Stimulated activated effector memory CD8-positive, alpha-beta T cell treated with anti-CD3 and anti-CD28 coated beads, Interleukin-12 subunit alpha, Interleukin-12 subunit beta, amount 100 ng/mL, for 72 hours (primary cell): ENCODE measurements at regions not wholly inside any gene's neighbourhood (a gene's known extent, or its start where the extent isn't known, plus 50 kb on each side); places are given as distances from the start of the nearest gene placed in this dataset.
"Not testable (repeated sequence)": the region's sequence is repeated elsewhere in the genome, so short reads cannot be mapped to it uniquely, and the experiment has no call there.

ENCODE experiments used
- ATAC-seq: fragments of 150-1000 bp; cut with Tn5 transposase; 2 replicates; pipeline ENCODE4 v1.10.0; 2021
- DNase-seq, 2 donors: peaks; one replicate each; pipeline ENCODE4 v3.0.0; 2021 to 2022; ENCODE audit warnings: low spot score in 2 of 2
- H3K27ac Mint-ChIP-seq: one replicate; pipeline ENCODE4 v1.8.0; 2022; ENCODE audit warnings: mild to moderate bottlenecking, mixed read lengths
- H3K36me3 Mint-ChIP-seq: one replicate; pipeline ENCODE4 v1.8.0; 2022; ENCODE audit warnings: mild to moderate bottlenecking, mixed read lengths
- H3K4me1 Mint-ChIP-seq: one replicate; pipeline ENCODE4 v1.8.0; 2022; ENCODE audit warnings: mixed read lengths
- H3K4me3 Mint-ChIP-seq: one replicate; pipeline ENCODE4 v1.8.0; 2022; ENCODE audit warnings: mild to moderate bottlenecking, mixed read lengths
- H3K9me3 Mint-ChIP-seq: one replicate; pipeline ENCODE4 v1.8.0; 2022; ENCODE audit warnings: mixed read lengths

DNA sequence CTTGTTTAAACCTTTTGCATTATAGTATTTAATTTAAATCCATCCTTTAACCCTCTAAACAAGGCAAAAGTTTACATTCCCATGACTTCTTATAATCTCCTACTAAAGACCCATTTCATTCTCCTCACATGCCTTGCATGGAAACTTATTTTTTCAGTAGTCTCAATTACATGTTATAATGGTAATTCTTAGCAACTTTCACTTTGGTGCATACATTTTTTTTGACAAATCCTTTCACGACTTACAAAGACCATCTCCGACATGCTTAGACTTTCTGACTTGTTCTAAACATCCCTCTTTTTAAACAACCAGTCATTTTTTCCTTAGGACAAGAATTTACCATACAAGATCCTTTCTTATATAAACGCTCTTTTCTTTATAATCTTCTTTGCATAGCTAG is 615.4 kb upstream of the GBE1 start:
- peaks cover 18% of the 10 kb centered on the region for H3K9me3 Mint-ChIP-seq
- H3K36me3 Mint-ChIP-seq: no peaks in the 10 kb centered on the region
- H3K27ac Mint-ChIP-seq: no peak overlapping the region
- DNase-seq (no peak), ATAC-seq (no peak)
- H3K4me3 Mint-ChIP-seq: no peak overlapping the region
- no peaks in the 10 kb centered on the region for H3K4me1 Mint-ChIP-seq

DNA sequence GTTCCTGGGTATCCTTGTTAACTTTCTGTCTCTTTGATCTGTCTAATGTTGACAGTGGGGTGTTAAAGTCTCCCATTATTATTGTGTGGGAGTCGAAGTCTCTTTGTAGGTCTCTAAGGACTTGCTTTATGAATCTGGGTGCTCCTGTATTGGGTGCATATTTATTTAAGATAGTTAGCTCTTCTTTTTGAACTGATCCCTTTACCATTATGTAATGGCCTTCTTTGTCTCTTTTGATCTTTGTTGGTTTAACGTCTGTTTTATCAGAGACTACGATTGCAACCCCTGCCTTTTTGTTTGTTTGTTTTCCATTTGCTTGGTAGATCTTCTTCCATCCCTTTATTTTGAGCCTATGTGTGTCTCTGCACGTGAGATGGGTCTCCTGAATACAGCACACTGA is 612.4 kb upstream of the GBE1 start:
- H3K4me3 Mint-ChIP-seq, ATAC-seq, H3K27ac Mint-ChIP-seq, H3K4me1 Mint-ChIP-seq, DNase-seq, H3K36me3 Mint-ChIP-seq: not testable (repeated sequence)
- H3K9me3 Mint-ChIP-seq: peaks cover 18% of the 10 kb centered on the region

DNA sequence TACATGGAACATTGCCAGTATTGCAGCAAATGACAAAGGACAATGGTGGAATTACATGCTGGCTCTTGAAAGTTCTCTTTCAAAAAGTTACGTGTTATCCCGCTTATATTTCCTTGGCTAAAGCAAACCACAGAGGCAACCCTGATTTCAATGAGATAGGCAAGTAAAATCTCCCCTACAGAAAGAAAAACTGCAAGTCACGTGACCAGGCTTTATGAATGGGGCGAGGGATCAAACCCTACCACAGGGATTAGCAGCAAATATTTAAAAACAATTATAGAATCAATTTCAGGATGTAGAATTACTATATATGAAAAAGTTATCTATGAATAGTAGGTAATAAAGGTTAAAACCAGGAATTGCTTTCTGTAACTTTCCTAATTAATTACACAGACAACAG is 603.4 kb upstream of the GBE1 start:
- no peak overlapping the region for H3K27ac Mint-ChIP-seq
- DNase-seq: no peak
- no peak overlapping the region for H3K4me3 Mint-ChIP-seq
- H3K36me3 Mint-ChIP-seq: no peaks in the 10 kb centered on the region
- H3K4me1 Mint-ChIP-seq: no peaks in the 10 kb centered on the region
- peaks cover 11% of the 10 kb centered on the region for H3K9me3 Mint-ChIP-seq
- no peak for ATAC-seq

DNA sequence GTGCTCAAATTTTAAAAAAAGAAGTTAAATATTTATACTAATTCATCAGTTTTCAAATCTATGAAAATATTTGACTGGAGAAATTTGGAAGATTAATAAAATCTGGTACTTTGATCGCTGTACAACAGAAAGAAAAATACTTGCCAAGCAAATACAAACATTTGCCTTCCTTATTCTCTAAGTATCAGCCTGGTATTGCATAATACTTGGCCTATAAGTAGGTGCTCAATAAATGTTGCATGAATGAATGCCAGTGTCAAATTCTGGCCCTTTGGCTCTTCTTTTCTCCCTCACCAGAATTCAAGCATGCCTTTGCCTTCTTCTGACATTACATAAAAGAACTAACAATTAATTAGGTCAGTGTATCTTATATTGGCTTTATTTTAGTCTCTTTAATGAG is 601.7 kb upstream of the GBE1 start:
- Mint-ChIP-seq H3K36me3 (no peaks in the 10 kb centered on the region), H3K27ac (no peak overlapping the region), H3K4me1 (no peaks in the 10 kb centered on the region), H3K4me3 (no peak overlapping the region), H3K9me3 (peaks cover 14% of the 10 kb centered on the region)
- no peak for DNase-seq
- no peak for ATAC-seq

DNA sequence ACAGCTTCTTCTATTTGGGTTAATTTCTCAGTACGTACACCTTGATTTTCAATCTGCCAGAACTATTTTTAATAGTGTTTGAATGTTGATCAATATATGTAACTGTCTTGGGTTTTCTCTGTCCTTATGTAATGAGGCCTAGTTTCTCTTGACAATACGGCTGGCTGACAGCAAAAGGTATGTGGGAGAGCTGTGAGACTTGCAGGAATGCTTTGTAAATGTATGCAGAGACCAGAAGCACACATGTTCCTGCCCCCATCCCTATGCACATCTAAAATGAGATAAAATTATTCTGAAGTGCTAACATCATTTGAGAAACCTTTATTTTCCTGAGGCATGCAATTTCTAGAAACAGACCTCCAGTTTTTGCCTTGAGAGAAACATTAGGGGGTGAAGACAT is 593.8 kb upstream of the GBE1 start:
- no peak for DNase-seq
- no peak for ATAC-seq
- H3K36me3 Mint-ChIP-seq: no peaks in the 10 kb centered on the region
- H3K9me3 Mint-ChIP-seq: peaks cover 24% of the 10 kb centered on the region
- H3K4me3 Mint-ChIP-seq: no peak overlapping the region
- no peak overlapping the region for H3K27ac Mint-ChIP-seq
- H3K4me1 Mint-ChIP-seq: no peaks in the 10 kb centered on the region

DNA sequence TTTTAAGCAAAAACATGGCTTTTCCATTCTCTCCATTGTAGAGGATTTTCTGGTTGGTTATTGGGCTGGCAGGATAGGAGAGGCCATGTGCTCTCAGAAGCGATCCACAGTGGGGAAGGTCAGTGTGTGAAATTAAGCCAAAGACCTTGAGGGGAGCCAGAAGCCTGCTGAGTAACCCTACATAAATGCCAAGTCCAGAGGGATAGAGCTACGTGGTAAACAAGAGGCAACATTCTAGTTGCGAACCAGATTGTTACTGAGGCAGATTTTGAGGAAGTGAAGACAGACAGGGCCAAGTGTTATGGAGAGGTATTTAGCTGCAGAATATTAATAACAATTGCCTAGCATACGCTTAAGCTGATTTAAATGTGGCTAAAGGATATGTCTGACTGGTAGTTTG is 592.8 kb upstream of the GBE1 start:
- H3K4me1 Mint-ChIP-seq: no peaks in the 10 kb centered on the region
- H3K9me3 Mint-ChIP-seq: peaks cover 24% of the 10 kb centered on the region
- no peak for DNase-seq
- no peak overlapping the region for H3K27ac Mint-ChIP-seq
- H3K36me3 Mint-ChIP-seq: no peaks in the 10 kb centered on the region
- no peak for ATAC-seq
- no peak overlapping the region for H3K4me3 Mint-ChIP-seq

DNA sequence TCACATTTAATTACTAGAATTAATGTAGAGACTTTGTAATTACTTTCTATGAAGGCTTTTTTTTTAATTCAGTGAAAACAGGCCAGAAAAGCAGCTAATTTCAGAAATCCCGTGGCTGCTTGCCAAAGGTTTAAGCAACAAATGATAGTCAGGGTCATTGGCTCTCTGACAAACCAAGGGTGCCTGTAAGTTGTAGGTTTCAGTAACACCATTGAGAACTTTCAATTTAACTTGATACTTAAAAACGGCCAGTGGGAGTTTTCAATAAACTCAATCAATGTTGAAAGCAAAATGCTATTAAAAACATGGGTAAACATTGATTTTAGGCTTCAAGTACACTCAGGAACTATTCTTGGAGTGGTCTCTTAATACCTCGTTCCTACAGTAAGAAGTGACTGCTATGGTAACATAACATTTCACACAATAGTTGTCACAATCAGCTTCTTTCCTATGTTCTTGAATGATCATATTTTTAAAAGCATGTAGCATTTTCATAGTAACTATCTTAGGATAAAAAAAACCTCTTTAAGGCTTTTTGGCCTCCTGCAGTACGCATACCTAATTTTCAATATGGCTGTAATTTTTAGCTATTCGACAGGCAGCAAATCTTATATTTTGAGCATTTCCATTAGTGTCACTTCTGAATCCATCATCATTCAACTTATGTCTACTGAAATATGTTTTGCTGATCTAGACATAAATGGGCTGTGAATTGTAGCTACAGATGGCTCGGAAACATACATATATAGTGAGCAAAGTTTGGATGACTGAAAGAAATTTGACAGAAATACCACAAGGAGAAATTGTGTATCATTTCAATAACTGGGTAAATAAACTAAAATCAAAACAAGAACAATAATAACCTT is 592.1 kb upstream of the GBE1 start:
- no peak for DNase-seq
- no peak for ATAC-seq
- Mint-ChIP-seq H3K36me3 (no peaks in the 10 kb centered on the region), H3K27ac (no peak overlapping the region), H3K4me3 (no peak overlapping the region), H3K4me1 (no peaks in the 10 kb centered on the region), H3K9me3 (peaks cover 24% of the 10 kb centered on the region)

DNA sequence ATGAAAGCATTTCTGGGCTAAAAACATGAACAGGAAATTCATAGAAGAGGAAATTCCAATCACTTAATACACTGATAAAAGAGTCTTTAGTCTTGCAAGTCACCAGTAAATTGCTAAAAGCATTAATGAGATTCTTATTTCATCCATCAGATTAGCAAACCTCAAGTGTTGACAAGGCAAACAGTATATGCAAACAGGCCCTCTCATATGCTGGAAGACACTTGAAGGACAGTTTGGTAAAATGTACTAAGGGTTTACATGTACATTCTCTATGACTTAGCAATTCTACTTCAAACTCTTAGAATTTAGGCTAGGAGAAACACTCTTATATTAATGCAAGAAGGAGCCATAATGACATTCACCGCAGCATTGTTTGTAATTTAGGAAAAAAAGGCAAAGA is 586.1 kb upstream of the GBE1 start:
- no peak for DNase-seq
- ATAC-seq: no peak
- Mint-ChIP-seq H3K36me3 (no peaks in the 10 kb centered on the region), H3K4me1 (no peaks in the 10 kb centered on the region), H3K9me3 (peaks cover 21% of the 10 kb centered on the region), H3K4me3 (no peak overlapping the region), H3K27ac (no peak overlapping the region)

DNA sequence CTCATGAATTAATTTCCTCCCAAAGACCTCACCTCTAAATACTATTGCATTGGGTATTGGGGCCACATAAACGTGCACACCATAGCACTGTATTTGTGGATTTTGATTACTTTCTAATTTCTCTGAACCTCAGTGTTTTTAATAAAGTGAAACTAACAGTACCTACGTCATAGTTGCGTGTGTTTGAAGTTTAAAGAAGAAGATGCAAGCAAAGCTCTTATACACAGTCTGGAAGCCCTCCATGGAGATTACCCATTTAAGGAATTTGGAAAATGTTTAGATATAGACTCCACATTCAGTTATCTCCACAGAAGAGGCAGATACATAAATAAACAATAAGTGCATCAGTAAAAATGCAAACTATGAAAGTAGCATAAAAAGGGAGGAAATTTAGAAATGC is 581.1 kb upstream of the GBE1 start:
- no peak overlapping the region for H3K4me3 Mint-ChIP-seq
- no peak for DNase-seq
- no peak for ATAC-seq
- no peaks in the 10 kb centered on the region for H3K36me3 Mint-ChIP-seq
- H3K9me3 Mint-ChIP-seq: peaks cover 10% of the 10 kb centered on the region
- H3K4me1 Mint-ChIP-seq: no peaks in the 10 kb centered on the region
- H3K27ac Mint-ChIP-seq: no peak overlapping the region

DNA sequence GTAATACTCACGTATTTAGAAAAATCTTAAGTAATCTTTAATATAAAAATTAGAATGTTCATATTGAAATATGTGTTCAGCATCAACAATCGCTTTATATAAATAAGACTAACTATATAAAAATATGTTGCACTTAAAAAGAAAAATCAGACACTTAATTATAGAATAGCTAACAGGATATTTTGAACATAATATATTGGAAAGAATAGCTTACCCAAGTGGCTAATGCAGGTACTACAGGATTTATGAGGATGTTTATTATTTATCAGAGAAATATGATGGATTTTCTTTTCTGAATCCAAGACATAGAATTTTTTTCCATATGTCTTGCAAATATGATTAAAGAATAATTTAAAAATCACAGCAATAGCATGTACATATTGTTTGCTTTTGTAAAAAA is 567.9 kb upstream of the GBE1 start:
- DNase-seq (no peak), ATAC-seq (no peak)
- Mint-ChIP-seq H3K4me3 (no peak overlapping the region), H3K4me1 (no peaks in the 10 kb centered on the region), H3K36me3 (no peaks in the 10 kb centered on the region), H3K9me3 (peaks cover 10% of the 10 kb centered on the region), H3K27ac (no peak overlapping the region)

DNA sequence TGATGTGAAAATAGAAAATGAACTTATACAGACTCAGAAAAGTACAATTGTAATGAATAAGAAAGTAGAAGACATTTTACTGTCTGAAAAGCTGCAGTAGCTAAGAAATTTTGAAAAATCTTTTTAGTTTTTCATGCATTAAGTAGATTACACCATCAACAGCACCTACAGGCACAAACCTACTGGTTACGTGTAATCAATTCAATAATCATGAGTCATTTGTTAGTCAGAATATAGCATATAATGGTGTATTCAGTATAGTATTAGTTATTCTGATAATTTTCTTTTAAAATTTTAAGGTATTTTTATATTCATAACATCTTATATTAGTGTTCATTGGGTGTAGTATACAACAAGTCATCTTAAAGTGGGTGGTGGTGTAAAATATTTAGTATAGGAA is 550.5 kb upstream of the GBE1 start:
- Mint-ChIP-seq H3K27ac (no peak overlapping the region), H3K4me3 (no peak overlapping the region), H3K9me3 (peaks cover 4% of the 10 kb centered on the region), H3K36me3 (no peaks in the 10 kb centered on the region), H3K4me1 (no peaks in the 10 kb centered on the region)
- no peak for ATAC-seq
- DNase-seq: no peak

DNA sequence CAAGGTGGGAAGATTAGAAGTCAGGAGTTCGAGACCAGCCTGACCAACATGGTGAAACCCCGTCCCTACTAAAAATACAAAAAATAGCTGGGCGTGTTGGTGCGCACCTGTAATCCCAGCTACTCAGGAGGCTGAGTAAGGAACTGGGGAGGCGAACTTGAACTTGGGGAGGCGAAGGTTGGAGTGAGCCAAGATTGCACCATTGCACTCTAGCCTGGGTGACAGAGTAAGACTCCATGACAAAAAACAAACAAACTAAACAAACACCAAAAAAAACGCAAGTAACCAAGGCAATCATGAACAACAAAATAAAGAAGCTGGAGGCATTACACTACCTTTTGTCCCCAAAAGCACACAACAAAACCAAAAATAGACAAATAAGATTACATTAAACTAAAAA is 547.3 kb upstream of the GBE1 start:
- Mint-ChIP-seq H3K4me3 (no peak overlapping the region), H3K9me3 (peaks cover 4% of the 10 kb centered on the region), H3K27ac (no peak overlapping the region), H3K36me3 (no peaks in the 10 kb centered on the region), H3K4me1 (no peaks in the 10 kb centered on the region)
- ATAC-seq (no peak), DNase-seq (no peak)

DNA sequence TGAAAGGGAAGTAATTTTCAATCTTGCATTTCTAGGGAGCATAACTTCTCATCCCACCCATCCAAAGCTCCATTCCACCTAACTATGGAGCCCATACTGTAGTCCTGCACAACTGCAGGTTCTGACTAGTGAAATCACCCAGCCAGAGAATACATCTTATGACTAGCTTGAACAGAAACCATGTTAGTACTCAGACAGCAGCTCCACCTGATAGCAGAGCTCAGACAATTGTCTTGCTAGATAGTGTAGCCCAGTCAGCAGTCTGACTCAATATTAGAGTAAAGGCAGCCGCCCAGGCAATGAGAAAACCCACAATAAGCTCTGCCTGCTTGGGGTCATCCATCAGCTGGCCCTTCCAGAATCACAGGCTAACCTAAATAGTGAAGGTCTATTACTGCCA is 544.7 kb upstream of the GBE1 start:
- ATAC-seq: no peak
- no peak overlapping the region for H3K27ac Mint-ChIP-seq
- H3K4me3 Mint-ChIP-seq: no peak overlapping the region
- DNase-seq: no peak
- peaks cover 7% of the 10 kb centered on the region for H3K9me3 Mint-ChIP-seq
- no peaks in the 10 kb centered on the region for H3K4me1 Mint-ChIP-seq
- no peaks in the 10 kb centered on the region for H3K36me3 Mint-ChIP-seq

DNA sequence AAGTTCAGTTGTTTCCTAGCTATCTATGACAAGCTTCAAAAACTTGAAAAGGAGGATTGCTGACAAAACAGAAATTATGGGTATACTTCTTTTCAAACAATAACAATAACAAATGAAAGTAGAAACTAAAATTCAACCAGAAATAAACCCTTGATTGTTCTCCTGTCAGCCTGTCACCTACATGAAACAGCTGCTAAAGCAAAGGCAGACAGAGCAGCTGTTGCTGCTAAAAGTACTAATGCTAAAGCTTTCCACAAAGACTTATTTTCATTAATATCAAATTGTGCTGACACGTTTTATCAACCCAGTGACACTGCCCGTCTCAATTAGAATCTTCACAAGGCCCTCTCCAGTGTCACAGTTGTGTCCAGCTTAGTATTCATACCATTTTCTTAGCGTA is 533.2 kb upstream of the GBE1 start:
- Mint-ChIP-seq H3K4me3 (no peak overlapping the region), H3K27ac (no peak overlapping the region), H3K36me3 (no peaks in the 10 kb centered on the region), H3K4me1 (no peaks in the 10 kb centered on the region), H3K9me3 (peaks cover 10% of the 10 kb centered on the region)
- ATAC-seq (no peak), DNase-seq (no peak)

DNA sequence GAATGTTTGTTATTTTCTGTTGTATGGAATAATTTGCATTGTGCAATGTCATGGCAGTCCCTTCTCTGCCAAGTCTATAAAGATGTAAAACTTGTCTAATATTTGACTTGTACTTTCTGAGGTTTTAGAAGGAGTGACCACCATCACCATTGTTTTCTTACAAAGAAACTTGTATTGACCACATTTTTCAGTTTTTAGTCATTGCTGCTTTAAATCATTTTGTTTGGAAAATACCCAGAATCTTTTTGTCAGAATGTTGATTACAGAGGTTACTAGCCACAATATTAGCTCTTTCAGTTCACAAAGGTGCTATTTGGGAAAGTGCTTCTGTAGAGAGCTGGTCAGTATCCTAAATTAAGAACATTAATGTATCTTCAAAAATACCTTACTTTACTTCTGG is 532.4 kb upstream of the GBE1 start:
- H3K36me3 Mint-ChIP-seq: no peaks in the 10 kb centered on the region
- no peak overlapping the region for H3K27ac Mint-ChIP-seq
- H3K9me3 Mint-ChIP-seq: peaks cover 10% of the 10 kb centered on the region
- DNase-seq (no peak), ATAC-seq (no peak)
- no peaks in the 10 kb centered on the region for H3K4me1 Mint-ChIP-seq
- no peak overlapping the region for H3K4me3 Mint-ChIP-seq

DNA sequence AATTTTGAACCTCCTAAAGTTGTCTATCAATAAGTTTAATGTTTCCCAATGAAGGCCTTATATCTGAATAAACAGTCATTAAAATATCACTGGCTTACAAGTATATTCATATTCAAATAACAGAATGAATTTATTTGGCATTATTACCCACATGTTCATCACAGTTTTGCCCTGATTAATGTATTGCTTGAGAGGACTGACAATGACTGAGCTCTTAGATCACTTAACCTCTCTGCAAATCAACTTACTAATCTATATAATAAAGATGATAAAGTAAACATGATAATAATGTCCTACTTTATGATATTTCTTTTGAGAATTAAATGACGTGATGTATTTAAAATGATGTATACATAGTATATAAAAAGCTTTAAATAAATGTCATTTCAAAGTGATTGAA is 532.0 kb upstream of the GBE1 start:
- H3K4me3 Mint-ChIP-seq: no peak overlapping the region
- DNase-seq: no peak
- H3K9me3 Mint-ChIP-seq: peaks cover 10% of the 10 kb centered on the region
- H3K27ac Mint-ChIP-seq: no peak overlapping the region
- H3K4me1 Mint-ChIP-seq: no peaks in the 10 kb centered on the region
- H3K36me3 Mint-ChIP-seq: no peaks in the 10 kb centered on the region
- no peak for ATAC-seq

DNA sequence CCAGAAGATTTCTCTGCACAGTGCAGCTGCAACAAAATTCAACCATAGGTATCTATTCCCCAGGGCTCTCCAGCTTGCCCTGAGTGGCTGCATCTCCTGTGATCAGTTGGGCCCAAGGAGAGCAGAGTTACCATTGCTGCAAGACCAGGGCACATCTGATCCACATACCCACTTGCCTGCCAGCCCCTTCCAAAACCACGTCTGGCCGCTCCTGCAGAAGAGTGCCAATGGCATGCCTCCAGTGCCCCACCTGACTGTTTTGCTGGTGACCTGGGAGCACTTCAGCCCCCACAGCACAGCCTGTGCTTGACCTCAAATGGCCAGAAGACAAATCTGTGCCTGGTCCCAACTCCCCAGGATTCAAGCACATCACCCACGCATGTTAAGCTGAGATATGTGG is 526.1 kb upstream of the GBE1 start:
- Mint-ChIP-seq H3K9me3 (peaks cover 12% of the 10 kb centered on the region), H3K4me1 (no peaks in the 10 kb centered on the region), H3K27ac (no peak overlapping the region), H3K36me3 (no peaks in the 10 kb centered on the region), H3K4me3 (no peak overlapping the region)
- no peak for DNase-seq
- ATAC-seq: no peak
